LNCAP (cell line): ENCODE measurements at regions not wholly inside any gene's neighbourhood (a gene's known extent, or its start where the extent isn't known, plus 50 kb on each side); places are given as distances from the start of the nearest gene placed in this dataset.

ENCODE experiments used
- CTCF ChIP-seq: fragments of 450-650 bp; IDR thresholded peaks from 2 replicates; pipeline ENCODE4 v1.5.1; 2017; ENCODE audit warnings: mild to moderate bottlenecking

GRCh38 chr16:49078571-49078970 is 203.1 kb downstream of the CBLN1 start:
- TF ChIP-seq CTCF, result no peak

- no peak for TF ChIP-seq CTCF
These were observed 203.5 kb downstream of the CBLN1 start for GRCh38 chr16:49078104-49078503.

- no peak for TF ChIP-seq CTCF
These were observed 205.9 kb downstream of the CBLN1 start for GRCh38 chr16:49075709-49076108.

GRCh38 chr16:49068224-49068623 is 213.4 kb downstream of the CBLN1 start:
- TF ChIP-seq CTCF, result no peak

GRCh38 chr16:49067776-49068175 is 213.9 kb downstream of the CBLN1 start:
- no peak for TF ChIP-seq CTCF

GRCh38 chr16:49061137-49061714 is 220.4 kb downstream of the CBLN1 start:
- no peak for TF ChIP-seq CTCF

- TF ChIP-seq CTCF, result no peak
These were observed 220.9 kb downstream of the CBLN1 start for GRCh38 chr16:49060728-49061127.

GRCh38 chr16:49058382-49058781 is 223.3 kb downstream of the CBLN1 start:
- TF ChIP-seq CTCF, result no peak
